ENCODE measurements at regions not wholly inside any gene's neighbourhood (a gene's known extent, or its start where the extent isn't known, plus 50 kb on each side); places are given as distances from the start of the nearest gene placed in this dataset.

GRCh38 chrX:155695419-155695818 is 82.7 kb upstream of the TMLHE start:
- DNase-seq (ENCODE audit: low spot score in 2 of 2) (no peak), FAIRE-seq (peak; percentile 17)

GRCh38 chrX:155694649-155695048 is 81.9 kb upstream of the TMLHE start:
- FAIRE-seq = no peak
- no peak for DNase-seq (ENCODE audit: low spot score in 2 of 2)

GRCh38 chrX:155682834-155683233 is 70.1 kb upstream of the TMLHE start:
- DNase-seq (ENCODE audit: low spot score in 2 of 2) (no peak), FAIRE-seq (no peak)

GRCh38 chrX:155679715-155680114 is 67.0 kb upstream of the TMLHE start:
- no peak for FAIRE-seq
- DNase-seq (ENCODE audit: low spot score in 2 of 2) = no peak

- DNase-seq (ENCODE audit: low spot score in 2 of 2) = no peak
- FAIRE-seq = no peak
Observed at GRCh38 chrX:155673338-155673737, 60.6 kb upstream of the TMLHE start.

GRCh38 chrX:155666741-155667140 is 54.0 kb upstream of the TMLHE start:
- FAIRE-seq = no peak
- DNase-seq (ENCODE audit: low spot score in 2 of 2) = no peak
